NOMO-1 treated with dmso at 0.1 percent for 144 hours (cell line): ENCODE measurements at regions not wholly inside any gene's neighbourhood (a gene's known extent, or its start where the extent isn't known, plus 50 kb on each side); places are given as distances from the start of the nearest gene placed in this dataset.
"Not testable (repeated sequence)": the region's sequence is repeated elsewhere in the genome, so short reads cannot be mapped to it uniquely, and the experiment has no call there.

Experiments
- DNase-seq: peaks from one replicate; lab custom pipeline; 2025; ENCODE audit not compliant: unreplicated experiment; lab: John Stamatoyannopoulos, UW

- DNase-seq, result no peak
Observed at GRCh38 chr12:115898670-115899069, 378.8 kb downstream of the MED13L start.

GRCh38 chr12:115897729-115898128 is 379.8 kb downstream of the MED13L start:
- DNase-seq, result no peak

DNA sequence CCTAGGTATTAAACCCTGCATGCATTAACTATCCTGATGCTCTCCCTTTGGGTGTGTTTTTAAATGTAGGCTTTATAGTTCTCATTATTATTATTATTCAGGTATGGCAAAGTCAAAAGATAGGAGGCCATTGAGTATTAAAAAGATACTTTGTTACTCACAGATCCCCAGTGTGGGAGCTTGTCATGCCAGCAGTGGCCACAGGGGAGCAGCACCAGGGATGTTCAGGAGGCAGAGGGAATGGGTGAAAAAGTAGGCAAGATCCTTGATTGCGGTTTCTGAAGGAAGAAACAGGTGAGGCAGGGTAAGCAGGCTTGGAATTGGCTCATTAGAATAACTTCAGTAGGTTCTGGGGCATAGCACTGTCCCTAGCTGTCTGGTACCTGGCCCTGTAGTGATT is 382.2 kb downstream of the MED13L start:
- no peak for DNase-seq

DNA sequence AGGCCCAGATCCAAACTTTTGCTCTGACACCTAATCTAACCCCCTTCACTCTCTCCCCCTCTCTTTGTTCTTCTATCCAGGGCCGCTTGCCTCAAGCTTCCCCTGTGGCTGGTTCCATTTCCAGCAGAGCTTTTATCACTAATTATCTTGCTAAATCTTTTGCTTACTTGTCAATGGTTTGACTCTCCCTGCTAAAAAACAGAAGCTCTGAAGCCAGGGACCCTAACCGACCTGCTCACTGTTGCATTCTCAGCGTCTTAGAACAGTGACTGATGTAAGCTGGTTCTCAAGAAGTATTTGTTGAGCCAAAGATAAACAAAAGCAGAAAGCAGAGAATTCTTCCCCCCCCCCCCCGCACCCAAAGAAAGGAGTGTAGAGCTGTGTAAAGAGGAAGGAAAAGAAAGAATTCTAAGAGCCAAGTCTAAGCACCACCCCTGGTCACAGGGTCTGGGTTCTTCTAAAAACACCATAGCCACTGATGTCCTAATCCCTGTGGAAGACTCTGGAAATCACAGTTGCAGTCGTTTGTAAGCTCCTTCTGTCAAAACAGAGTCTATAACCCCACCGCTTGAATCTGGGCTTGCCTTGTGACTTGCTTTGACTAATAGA is 385.8 kb downstream of the MED13L start:
- DNase-seq, result no peak

- no peak for DNase-seq
Observed at GRCh38 chr12:115886666-115887065, 390.8 kb downstream of the MED13L start.

- no peak for DNase-seq
Observed at GRCh38 chr12:115885040-115885690, 392.3 kb downstream of the MED13L start.

DNA sequence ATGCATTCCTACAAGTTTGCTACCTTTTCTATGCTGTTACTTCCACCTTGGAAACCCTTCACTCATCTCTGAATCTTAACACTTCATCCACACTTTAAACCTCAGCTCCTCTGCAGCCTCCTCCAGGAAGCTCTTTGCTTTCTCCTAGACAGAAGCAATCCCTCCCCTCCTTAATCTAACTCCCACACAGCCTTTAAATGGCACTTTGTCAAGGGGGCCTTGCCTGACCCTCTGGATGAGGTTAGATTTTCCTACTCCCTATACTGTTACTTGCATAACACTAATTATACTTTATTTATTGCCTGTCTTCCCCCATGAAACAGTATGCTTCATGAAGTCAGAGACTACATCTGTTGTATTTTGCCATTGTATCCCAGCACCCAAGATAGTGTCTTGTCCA is 394.6 kb downstream of the MED13L start:
- DNase-seq, result no peak

DNA sequence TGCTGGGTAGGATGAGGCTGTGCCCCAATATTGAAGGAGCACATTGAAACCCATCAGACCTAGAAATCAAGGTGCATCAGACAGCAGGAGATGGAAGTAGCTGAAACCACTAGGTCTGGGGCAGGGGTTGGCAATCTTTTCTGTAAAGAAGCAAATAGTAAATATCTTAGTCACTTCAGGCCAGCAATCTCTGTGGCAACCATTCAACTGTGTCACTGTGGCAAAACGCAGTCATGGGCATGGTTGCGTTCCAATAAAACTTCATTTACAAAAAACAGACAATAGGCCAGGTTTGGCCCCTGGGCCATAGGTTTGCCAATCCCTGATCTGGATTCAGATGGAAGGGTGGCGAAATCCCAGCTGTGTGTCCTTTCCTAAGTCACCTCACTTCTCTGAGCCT is 397.3 kb downstream of the MED13L start:
- DNase-seq, result no peak

DNA sequence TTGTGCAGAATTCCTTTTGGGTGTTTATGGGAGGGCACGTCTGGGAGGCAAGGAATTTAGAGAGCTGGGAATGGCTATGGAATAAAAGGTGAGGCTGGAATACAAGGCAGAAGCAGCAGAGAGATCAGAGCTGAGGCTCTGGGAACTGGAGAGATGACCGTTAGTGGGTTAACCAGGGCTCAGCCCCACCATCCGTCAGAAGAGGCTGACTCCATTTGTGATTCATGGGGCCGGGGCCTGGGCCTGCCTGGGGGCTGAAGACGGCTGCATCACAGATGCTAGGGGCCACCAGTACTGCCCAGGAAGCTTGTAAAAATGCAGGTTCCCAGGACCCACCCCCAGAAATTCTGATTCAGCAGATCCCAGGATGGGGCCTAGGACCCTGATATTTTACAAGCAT is 398.1 kb downstream of the MED13L start:
- no peak for DNase-seq

- DNase-seq, result no peak
Observed at GRCh38 chr12:115873451-115874082, 403.9 kb downstream of the MED13L start.

- no peak for DNase-seq
Observed at GRCh38 chr12:115872919-115873357, 404.6 kb downstream of the MED13L start.

GRCh38 chr12:115872212-115872611 is 405.3 kb downstream of the MED13L start:
- no peak for DNase-seq

GRCh38 chr12:115871714-115872113 is 405.8 kb downstream of the MED13L start:
- no peak for DNase-seq

DNA sequence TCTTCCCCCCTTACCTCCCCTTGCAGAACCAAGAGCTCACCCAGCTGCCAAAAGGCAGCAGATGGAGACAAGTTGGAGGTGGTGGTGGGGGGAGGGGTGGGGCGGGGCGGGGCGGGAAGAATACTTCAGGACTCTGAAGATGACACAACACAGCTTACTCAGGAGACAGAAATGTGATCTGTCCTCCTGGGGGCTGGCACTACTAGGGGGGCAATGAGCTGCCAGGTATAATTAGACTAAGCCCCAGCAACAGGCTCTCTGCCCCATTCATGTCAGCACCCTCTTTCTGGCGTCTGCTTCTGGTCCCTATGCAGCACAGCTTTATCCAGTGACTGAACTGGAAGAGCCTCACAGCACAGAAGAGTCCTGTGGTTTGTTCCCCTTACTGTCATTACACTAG is 407.0 kb downstream of the MED13L start:
- DNase-seq, result no peak

DNA sequence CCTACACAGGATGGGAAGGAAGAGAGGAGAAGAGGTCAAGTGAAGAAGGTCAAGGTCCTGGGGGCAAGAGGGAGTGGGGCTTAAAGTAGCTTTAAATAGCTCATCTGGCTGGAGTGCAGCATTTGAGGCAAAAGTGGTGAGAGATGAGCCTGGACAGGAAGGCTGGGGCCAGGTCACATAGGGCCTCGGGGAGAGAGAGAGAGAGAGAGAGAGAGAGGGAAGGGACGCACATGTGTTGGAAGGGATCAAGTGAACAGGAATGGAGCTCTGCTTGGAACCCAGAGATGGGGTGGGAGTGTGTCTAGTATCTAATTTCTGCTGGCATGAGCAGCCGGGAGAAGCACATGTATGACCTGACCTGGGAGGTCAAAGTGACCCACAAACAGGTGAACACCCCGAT is 407.5 kb downstream of the MED13L start:
- no peak for DNase-seq

DNA sequence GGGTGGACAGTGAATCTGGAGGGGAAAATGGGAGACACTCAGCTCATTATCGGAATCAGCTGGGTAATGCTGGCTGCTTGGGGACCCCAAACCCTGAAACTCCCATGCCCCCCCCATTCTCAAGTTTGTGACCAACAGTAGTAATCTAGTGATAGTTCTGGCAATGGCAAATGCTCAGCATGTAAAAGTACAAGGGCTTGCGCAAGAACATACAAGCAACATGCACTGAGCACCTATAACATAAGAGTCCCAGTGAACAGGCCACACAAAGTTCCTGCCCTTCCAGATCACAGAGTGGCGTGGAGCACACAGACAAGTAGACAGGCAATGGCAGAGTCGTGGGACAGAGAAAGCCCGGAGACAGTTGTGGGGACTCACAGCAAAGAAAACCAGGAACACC is 407.9 kb downstream of the MED13L start:
- DNase-seq, result no peak

- no peak for DNase-seq
Observed at GRCh38 chr12:115868624-115869023, 408.9 kb downstream of the MED13L start.

DNA sequence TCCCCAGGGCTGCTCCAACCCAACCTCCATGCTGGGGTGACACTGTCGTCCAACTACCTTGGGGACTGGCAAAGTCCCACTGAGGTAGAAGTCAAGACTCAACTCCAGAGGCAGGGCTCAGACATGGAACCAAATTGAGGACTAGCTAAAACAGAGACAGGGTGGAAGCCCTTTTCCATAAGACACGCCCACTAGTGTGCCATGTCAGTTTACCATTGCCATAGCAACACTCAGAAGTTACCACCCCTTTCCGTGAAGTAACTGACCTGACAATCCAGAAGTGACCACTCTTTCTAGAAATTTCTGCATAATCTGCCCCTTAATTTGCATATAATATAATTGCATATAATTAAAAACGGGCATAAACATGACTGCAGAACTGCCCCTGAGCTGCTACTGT is 409.6 kb downstream of the MED13L start:
- no peak for DNase-seq

DNA sequence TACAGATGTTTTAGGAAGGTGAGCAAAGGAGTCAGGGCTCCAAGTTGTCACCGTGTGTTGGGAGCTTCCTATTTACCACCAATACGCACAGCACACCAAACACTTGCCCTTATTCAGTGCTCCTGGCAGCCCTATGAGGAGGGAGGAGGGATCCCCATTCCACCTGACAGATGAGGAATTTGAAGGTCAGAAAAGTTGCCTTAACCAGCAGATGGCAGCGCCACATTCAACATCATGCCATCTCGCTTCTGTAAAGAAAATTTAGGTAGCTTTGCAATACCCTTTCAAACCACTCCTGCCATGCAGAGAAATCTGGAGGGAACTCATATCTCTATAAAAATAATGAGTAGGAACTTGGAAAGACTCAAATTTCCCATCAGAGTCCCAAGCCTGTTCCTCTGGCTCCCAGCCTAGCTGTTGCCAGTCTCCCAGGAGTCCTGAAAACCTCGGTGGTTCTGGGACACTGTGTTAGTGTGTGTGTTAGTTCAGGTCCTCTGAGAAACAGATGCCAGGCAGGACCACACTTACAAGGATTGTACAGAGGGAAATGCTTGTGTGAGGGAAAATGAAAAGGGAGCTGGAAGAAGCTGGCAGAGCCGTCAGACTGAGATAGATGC is 410.5 kb downstream of the MED13L start:
- DNase-seq, result no peak

GRCh38 chr12:115866281-115866680 is 411.2 kb downstream of the MED13L start:
- not testable (repeated sequence) for DNase-seq

- no peak for DNase-seq
Observed at GRCh38 chr12:115864396-115864795, 413.1 kb downstream of the MED13L start.

GRCh38 chr12:115860619-115861018 is 416.9 kb downstream of the MED13L start:
- no peak for DNase-seq
